ENCODE measurements at regions not wholly inside any gene's neighbourhood (a gene's known extent, or its start where the extent isn't known, plus 50 kb on each side); places are given as distances from the start of the nearest gene placed in this dataset.
"Not testable (repeated sequence)": the region's sequence is repeated elsewhere in the genome, so short reads cannot be mapped to it uniquely, and the experiment has no call there.

- no peak for DNase-seq (ENCODE audit: low spot score)
Measured at GRCh38 chr20:29427201-29428060, 1830.0 kb upstream of the DEFB115 start.

GRCh38 chr20:29430531-29430930, 1826.9 kb upstream of the DEFB115 start:
- DNase-seq (ENCODE audit: low spot score) = no peak

- DNase-seq (ENCODE audit: low spot score) = not testable (repeated sequence)
Measured at GRCh38 chr20:29440721-29441120, 1816.7 kb upstream of the DEFB115 start.

GRCh38 chr20:29443206-29443781, 1814.2 kb upstream of the DEFB115 start:
- DNase-seq (ENCODE audit: low spot score) = peak; percentile 23

GRCh38 chr20:29443819-29444218, 1813.6 kb upstream of the DEFB115 start:
- DNase-seq (ENCODE audit: low spot score) = no peak

- DNase-seq (ENCODE audit: low spot score) = not testable (repeated sequence)
Measured at GRCh38 chr20:29445050-29445907, 1812.2 kb upstream of the DEFB115 start.

- not testable (repeated sequence) for DNase-seq (ENCODE audit: low spot score)
Measured at GRCh38 chr20:29447517-29448484, 1809.7 kb upstream of the DEFB115 start.

GRCh38 chr20:29448806-29449470, 1808.5 kb upstream of the DEFB115 start:
- no peak for DNase-seq (ENCODE audit: low spot score)

GRCh38 chr20:29452186-29452585, 1805.3 kb upstream of the DEFB115 start:
- no peak for DNase-seq (ENCODE audit: low spot score)

- DNase-seq (ENCODE audit: low spot score) = not testable (repeated sequence)
Measured at GRCh38 chr20:29456987-29457693, 1800.3 kb upstream of the DEFB115 start.

GRCh38 chr20:29472606-29473005, 1784.9 kb upstream of the DEFB115 start:
- no peak for DNase-seq (ENCODE audit: low spot score)

- DNase-seq (ENCODE audit: low spot score) = not testable (repeated sequence)
Measured at GRCh38 chr20:29492840-29493239, 1764.6 kb upstream of the DEFB115 start.

- DNase-seq (ENCODE audit: low spot score) = not testable (repeated sequence)
Measured at GRCh38 chr20:29496767-29497166, 1760.7 kb upstream of the DEFB115 start.

- DNase-seq (ENCODE audit: low spot score) = peak; percentile 2
Measured at GRCh38 chr20:29497261-29497671, 1760.2 kb upstream of the DEFB115 start.

GRCh38 chr20:29497684-29498083, 1759.8 kb upstream of the DEFB115 start:
- DNase-seq (ENCODE audit: low spot score) = not testable (repeated sequence)

GRCh38 chr20:29500738-29501137, 1756.7 kb upstream of the DEFB115 start:
- not testable (repeated sequence) for DNase-seq (ENCODE audit: low spot score)

GRCh38 chr20:29514634-29515033, 1742.8 kb upstream of the DEFB115 start:
- DNase-seq (ENCODE audit: low spot score) = not testable (repeated sequence)

- DNase-seq (ENCODE audit: low spot score) = not testable (repeated sequence)
Measured at GRCh38 chr20:29516847-29517246, 1740.6 kb upstream of the DEFB115 start.

GRCh38 chr20:29519610-29520241, 1737.7 kb upstream of the DEFB115 start:
- DNase-seq (ENCODE audit: low spot score) = not testable (repeated sequence)

Measured in hematopoietic multipotent progenitor cell treated with erythropoietin and hydrocortisone succinate and interleukin-3 and kit ligand, for 15 days (in vitro differentiated cells).